Prostate gland (tissue), 2 donors: ENCODE measurements at regions not wholly inside any gene's neighbourhood (a gene's known extent, or its start where the extent isn't known, plus 50 kb on each side); places are given as distances from the start of the nearest gene placed in this dataset.

ENCODE experiments used
- CTCF ChIP-seq, 4 experiments: fragments of 200-600 bp in 2 of 4; fragments of 450-650 bp in 2 of 4; sonication (generic) in 2 of 4; IDR thresholded peaks; 1 replicate in 3 of 4; 2 replicates in 1 of 4; pipeline ENCODE4 v1.5.1; 2016 to 2019; ENCODE audit warnings: antibody characterized with exemption in 4 of 4, mild to moderate bottlenecking in 2 of 4, moderate library complexity in 2 of 4
- POLR2A ChIP-seq: fragments of 450-650 bp; IDR thresholded peaks from one replicate; pipeline ENCODE4 v1.6.1; 2016; ENCODE audit warnings: antibody characterized with exemption, mild to moderate bottlenecking

DNA sequence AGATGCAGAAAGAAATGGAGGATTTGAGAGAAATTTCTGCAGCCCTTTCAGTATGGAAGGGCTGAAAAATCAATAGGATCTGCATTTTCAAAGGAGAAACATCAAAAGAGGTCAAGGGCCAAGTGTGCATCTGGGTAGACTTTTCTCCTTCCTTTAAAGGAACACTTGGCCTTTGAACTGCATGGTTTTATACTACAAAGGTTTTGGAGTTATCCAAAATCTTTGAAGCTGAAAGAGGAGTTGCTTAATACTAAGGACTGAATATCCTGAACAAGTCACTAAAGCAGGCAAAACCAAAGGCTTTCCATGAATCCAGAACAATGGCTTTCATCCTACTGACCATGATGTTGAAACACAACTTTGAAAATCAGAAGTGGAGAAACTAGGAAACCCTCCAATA, 553.7 kb upstream of the LMCD1 start:
- TF ChIP-seq CTCF (IDR thresholded peaks at IDR 0.05): no peak
- no peak for TF ChIP-seq POLR2A
